Uterus (tissue), 3 donors: ENCODE measurements at regions not wholly inside any gene's neighbourhood (a gene's known extent, or its start where the extent isn't known, plus 50 kb on each side); places are given as distances from the start of the nearest gene placed in this dataset.

Experiments used
- DNase-seq, 2 donors: peaks; one replicate each; pipeline ENCODE4 v3.0.0-alpha.2; 2019 to 2020
- H3K27ac ChIP-seq, 2 donors: fragments of 200-600 bp; sonication (generic); 1 replicate in 1 of 2; 2 replicates in 1 of 2; pipeline ENCODE4 v1.5.1; 2016 to 2018
- H3K27me3 ChIP-seq, 2 donors: fragments of 200-600 bp; sonication (generic); one replicate each; pipeline ENCODE4 v1.5.1; 2018 to 2019; ENCODE audit warnings: control low read depth in 1 of 2
- H3K36me3 ChIP-seq, 2 donors: fragments of 200-600 bp; sonication (generic); one replicate each; pipeline ENCODE4 v1.5.1; 2019; ENCODE audit warnings: control low read depth in 1 of 2
- H3K4me1 ChIP-seq, 2 donors: fragments of 200-600 bp; sonication (generic); one replicate each; pipeline ENCODE4 v1.5.1; 2018 to 2019; ENCODE audit warnings: control low read depth in 1 of 2
- H3K4me3 ChIP-seq, 2 donors: fragments of 200-600 bp; sonication (generic); 1 replicate in 1 of 2; 2 replicates in 1 of 2; pipeline ENCODE4 v1.5.1; 2018 to 2019; ENCODE audit warnings: mild to moderate bottlenecking in 1 of 2
- H3K9me3 ChIP-seq, 2 donors: fragments of 200-600 bp; sonication (generic); one replicate each; pipeline ENCODE4 v1.5.1; 2019; ENCODE audit warnings: control low read depth in 1 of 2
- POLR2A ChIP-seq, 2 donors: fragments of 450-650 bp; IDR thresholded peaks; one replicate each; pipeline ENCODE4 v1.6.1; 2016; ENCODE audit warnings: antibody characterized with exemption in 2 of 2, mild to moderate bottlenecking in 1 of 2, moderate library complexity in 1 of 2
- intact Hi-C: fragments of 100-400 bp; cut with DNase I; formaldehyde crosslinking; loops from one replicate; pipeline ENCODE4 v1.15.1; 2023; ENCODE audit warnings: low total_unique reads
- TF ChIP-seq, protein P1 (sequence below), 4 experiments: fragments of 200-600 bp in 2 of 4; fragments of 450-650 bp in 2 of 4; sonication (generic) in 2 of 4; IDR thresholded peaks; one replicate each; pipeline ENCODE4 v1.5.1; 2016 to 2019; ENCODE audit warnings: antibody characterized with exemption in 4 of 4, mild to moderate bottlenecking in 2 of 4, moderate library complexity in 1 of 4
- donor health status: DM: yes; HTN: yes; CAD: no.

DNA sequence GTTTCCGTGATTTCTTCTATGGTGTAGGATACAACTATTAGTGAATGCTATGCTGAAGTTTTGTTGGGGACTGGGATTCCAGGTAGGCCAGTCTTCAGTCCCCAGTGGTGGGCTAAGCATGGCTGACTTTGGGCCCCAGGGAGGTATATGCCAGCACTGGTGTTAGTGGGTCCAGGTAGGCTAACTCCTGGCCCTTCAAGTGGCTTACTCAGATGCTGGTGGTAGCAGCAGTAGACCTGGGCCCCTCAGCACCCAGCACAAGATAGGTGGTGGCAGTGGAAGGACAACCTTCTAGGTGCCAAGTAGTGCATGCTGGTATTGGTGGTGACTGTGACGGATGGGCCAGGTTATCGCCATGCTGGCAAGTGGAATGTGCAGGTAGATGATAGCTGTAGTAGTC is 955.1 kb downstream of the TMTC2 start:
- H3K27me3 ChIP-seq, result no peaks in the 10 kb centered on the region
- TF ChIP-seq, protein P1, sequence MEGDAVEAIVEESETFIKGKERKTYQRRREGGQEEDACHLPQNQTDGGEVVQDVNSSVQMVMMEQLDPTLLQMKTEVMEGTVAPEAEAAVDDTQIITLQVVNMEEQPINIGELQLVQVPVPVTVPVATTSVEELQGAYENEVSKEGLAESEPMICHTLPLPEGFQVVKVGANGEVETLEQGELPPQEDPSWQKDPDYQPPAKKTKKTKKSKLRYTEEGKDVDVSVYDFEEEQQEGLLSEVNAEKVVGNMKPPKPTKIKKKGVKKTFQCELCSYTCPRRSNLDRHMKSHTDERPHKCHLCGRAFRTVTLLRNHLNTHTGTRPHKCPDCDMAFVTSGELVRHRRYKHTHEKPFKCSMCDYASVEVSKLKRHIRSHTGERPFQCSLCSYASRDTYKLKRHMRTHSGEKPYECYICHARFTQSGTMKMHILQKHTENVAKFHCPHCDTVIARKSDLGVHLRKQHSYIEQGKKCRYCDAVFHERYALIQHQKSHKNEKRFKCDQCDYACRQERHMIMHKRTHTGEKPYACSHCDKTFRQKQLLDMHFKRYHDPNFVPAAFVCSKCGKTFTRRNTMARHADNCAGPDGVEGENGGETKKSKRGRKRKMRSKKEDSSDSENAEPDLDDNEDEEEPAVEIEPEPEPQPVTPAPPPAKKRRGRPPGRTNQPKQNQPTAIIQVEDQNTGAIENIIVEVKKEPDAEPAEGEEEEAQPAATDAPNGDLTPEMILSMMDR (IDR thresholded peaks at IDR 0.05), result no peak
- TF ChIP-seq POLR2A (IDR thresholded peaks at IDR 0.05), result no peak
- H3K9me3 ChIP-seq, result no peaks in the 10 kb centered on the region
- H3K4me1 ChIP-seq, result no peaks in the 10 kb centered on the region
- H3K4me3 ChIP-seq, result no peak overlapping the region
- no peak for DNase-seq
- no peaks in the 10 kb centered on the region for H3K36me3 ChIP-seq
- intact Hi-C loops, result no loop called here
- no peak overlapping the region for H3K27ac ChIP-seq

DNA sequence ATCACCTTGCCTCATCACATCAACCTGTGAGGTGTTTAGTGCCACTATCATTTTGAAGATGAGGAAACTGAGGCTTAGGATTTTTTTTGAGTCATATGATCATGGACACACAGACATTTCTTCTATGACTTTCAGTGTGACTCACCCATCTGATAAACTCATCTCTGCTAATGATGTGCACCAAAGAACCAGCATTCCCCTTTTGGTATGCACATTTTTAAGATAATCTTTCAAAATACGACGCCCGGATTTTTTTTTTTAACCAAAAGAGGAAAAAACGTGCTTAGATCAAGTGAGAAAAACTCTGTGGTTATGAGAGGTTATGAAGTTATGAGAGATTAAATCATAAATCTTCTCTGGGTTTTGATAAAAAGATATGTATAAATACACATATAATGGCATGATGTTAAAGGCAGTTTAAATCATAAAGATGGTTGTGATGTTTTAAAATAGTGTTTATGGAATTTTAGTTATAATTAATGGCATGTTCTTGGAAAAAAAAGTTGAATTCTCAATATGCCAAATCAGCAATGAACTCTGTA is 948.1 kb downstream of the TMTC2 start:
- Histone ChIP-seq H3K27me3 (no peaks in the 10 kb centered on the region), H3K4me1 (no peaks in the 10 kb centered on the region), H3K4me3 (no peak overlapping the region), H3K36me3 (no peaks in the 10 kb centered on the region), H3K9me3 (no peaks in the 10 kb centered on the region), H3K27ac (no peak overlapping the region)
- no peak for DNase-seq
- TF ChIP-seq, protein P1 (IDR thresholded peaks at IDR 0.05), result no peak
- no peak for TF ChIP-seq POLR2A (IDR thresholded peaks at IDR 0.05)
- intact Hi-C loops, result no loop called here

DNA sequence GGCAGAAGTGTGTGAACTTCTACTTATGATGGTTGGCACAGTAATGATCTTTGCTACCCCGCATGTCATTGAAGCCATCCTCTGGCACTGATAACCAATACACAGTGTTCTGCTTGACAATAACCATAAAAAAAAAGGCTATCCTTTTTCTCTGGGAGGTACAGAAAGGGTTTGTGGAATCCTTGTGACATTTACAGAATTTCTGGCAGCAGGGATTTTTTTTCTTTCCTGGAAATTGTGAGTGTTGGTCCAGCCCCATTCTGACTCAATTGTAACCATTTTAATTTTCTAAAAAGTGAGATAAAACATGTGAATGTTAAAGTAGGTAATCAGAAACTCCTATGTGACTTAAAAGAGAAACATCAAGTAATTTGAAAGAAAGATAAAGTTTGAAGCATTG is 943.8 kb downstream of the TMTC2 start:
- DNase-seq, result no peak
- no peaks in the 10 kb centered on the region for H3K27me3 ChIP-seq
- no peaks in the 10 kb centered on the region for H3K4me1 ChIP-seq
- intact Hi-C loops, result no loop called here
- H3K9me3 ChIP-seq, result no peaks in the 10 kb centered on the region
- no peak for TF ChIP-seq POLR2A (IDR thresholded peaks at IDR 0.05)
- TF ChIP-seq, protein P1 (IDR thresholded peaks at IDR 0.05), result no peak
- H3K4me3 ChIP-seq, result no peak overlapping the region
- no peaks in the 10 kb centered on the region for H3K36me3 ChIP-seq
- no peak overlapping the region for H3K27ac ChIP-seq

DNA sequence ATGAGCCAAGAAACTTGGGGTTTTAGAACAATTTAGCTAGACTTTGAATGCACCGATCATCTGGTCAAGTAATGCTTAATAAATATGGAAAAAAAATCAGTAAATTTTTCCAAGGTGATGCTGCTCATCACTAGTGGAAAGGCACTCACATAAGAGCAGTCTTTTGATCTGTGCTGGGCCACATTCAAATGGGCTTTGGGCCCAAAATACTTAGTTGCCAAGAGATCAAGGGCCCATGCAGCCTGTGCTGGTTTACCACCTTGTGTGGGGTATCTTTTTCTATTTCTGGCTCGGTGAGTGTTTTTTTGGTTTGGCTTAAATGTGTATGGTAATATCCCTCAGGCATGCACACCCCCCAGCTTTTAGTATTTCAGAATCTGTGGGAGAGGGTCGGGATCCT is 943.2 kb downstream of the TMTC2 start:
- intact Hi-C loops, result no loop called here
- H3K4me3 ChIP-seq, result no peak overlapping the region
- H3K27me3 ChIP-seq, result no peaks in the 10 kb centered on the region
- H3K36me3 ChIP-seq, result no peaks in the 10 kb centered on the region
- H3K4me1 ChIP-seq, result no peaks in the 10 kb centered on the region
- no peak for DNase-seq
- no peak overlapping the region for H3K27ac ChIP-seq
- no peaks in the 10 kb centered on the region for H3K9me3 ChIP-seq
- no peak for TF ChIP-seq POLR2A (IDR thresholded peaks at IDR 0.05)
- TF ChIP-seq, protein P1 (IDR thresholded peaks at IDR 0.05), result no peak

DNA sequence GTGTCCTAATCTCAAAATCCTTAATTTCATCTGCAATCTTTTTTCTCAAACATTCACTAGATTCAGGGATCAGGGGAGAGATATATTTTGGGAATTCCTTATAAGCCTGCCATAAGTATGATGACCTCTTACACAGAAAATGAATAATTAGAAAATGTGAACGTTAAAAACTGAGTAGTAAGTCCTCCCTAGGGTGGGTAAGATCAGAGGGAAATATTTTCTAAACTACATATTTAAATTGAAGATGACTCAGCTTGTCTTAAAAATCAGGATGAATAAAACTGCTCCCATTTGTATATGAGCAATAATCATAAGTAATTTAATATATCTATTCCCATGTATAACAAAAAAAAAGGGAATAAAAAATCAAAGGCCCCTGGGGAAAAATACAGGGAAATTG is 935.5 kb downstream of the TMTC2 start:
- Histone ChIP-seq H3K27ac (no peak overlapping the region), H3K4me3 (no peak overlapping the region), H3K27me3 (no peaks in the 10 kb centered on the region), H3K36me3 (no peaks in the 10 kb centered on the region), H3K9me3 (no peaks in the 10 kb centered on the region), H3K4me1 (no peaks in the 10 kb centered on the region)
- DNase-seq, result no peak
- intact Hi-C loops, result no loop called here
- TF ChIP-seq, protein P1 (IDR thresholded peaks at IDR 0.05), result no peak
- TF ChIP-seq POLR2A (IDR thresholded peaks at IDR 0.05), result no peak
